ENCODE measurements at regions not wholly inside any gene's neighbourhood (a gene's known extent, or its start where the extent isn't known, plus 50 kb on each side); places are given as distances from the start of the nearest gene placed in this dataset.

DNA sequence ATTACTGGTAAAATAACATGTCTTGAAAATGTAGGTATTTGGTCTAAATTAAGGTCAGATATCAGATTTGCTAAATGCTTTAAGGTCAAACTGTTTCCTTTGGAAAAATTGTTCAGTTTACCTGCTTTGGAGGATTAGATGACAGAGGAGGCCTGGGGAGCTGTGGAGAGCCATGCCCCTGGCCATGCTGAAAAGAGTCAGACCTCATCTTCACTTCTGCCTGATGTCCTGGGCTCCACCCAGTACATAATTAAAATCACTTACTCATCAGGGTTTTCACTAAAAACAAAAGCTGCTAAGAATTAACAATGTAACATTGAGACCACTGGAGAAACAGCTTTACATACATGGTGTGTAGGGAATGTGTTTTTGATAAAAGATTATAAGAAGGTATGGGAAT is 60.8 kb upstream of the UNC93A start:
- TF ChIP-seq, protein P1, sequence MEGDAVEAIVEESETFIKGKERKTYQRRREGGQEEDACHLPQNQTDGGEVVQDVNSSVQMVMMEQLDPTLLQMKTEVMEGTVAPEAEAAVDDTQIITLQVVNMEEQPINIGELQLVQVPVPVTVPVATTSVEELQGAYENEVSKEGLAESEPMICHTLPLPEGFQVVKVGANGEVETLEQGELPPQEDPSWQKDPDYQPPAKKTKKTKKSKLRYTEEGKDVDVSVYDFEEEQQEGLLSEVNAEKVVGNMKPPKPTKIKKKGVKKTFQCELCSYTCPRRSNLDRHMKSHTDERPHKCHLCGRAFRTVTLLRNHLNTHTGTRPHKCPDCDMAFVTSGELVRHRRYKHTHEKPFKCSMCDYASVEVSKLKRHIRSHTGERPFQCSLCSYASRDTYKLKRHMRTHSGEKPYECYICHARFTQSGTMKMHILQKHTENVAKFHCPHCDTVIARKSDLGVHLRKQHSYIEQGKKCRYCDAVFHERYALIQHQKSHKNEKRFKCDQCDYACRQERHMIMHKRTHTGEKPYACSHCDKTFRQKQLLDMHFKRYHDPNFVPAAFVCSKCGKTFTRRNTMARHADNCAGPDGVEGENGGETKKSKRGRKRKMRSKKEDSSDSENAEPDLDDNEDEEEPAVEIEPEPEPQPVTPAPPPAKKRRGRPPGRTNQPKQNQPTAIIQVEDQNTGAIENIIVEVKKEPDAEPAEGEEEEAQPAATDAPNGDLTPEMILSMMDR (IDR thresholded peaks at IDR 0.05), result no peak

DNA sequence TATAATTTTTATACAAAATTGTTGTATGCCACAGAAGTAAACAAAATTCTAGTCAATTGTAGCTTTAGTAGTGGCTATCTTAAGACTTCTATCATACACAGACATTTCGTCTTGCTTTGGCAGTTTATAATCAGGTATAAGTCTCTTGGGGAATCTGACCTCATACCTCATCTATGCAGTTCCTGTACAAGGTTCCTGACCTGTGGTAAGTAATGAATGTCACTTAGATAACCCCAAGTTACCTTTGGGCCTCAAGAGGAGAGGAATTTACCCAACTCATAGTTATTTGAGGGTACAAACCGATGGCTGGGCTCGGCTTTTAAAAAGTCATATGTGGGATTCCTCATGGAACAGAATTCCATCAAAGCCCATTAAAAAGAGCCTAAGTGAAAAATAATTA is 58.8 kb upstream of the UNC93A start:
- TF ChIP-seq, protein P1 (IDR thresholded peaks at IDR 0.05), result no peak

DNA sequence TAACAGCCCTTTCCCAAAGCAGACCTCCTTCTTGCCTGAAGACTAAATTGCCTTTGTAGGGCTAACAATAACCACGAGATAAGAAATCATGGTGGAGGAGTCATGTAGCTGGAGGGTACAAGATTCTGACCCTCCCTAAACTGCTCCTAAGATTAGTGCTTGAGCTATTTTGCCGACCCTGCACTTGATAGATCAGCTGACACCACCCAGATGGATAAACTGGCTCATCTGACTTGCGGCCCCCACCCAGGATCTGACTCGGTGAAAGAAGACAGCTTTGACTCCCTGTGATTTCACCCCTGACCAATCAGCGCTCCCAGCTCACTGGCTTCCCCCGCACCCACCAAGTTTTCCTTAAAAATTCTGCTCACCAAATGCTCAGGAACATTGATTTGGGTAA is 57.6 kb upstream of the UNC93A start:
- TF ChIP-seq, protein P1 (IDR thresholded peaks at IDR 0.05), result no peak

DNA sequence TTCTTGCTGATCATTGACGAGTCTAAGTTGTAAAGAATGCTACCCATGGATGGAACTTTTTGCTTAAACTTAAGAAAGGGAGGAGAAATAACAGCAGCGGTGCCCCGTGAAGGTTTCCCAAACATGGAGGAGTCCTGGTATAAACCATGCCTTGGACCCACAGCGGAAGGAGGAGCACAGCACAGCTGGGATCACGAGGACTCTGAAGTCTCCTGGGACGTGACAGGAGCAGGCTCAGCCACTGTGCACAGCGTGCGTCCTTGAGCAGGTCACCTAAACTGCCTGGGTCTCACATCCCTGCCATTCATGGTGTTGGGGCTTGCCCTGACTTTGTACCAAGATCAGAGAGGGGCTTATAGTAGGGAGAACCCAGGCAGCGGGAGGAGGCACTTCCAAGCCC is 56.1 kb upstream of the UNC93A start:
- TF ChIP-seq, protein P1 (IDR thresholded peaks at IDR 0.05), result no peak

DNA sequence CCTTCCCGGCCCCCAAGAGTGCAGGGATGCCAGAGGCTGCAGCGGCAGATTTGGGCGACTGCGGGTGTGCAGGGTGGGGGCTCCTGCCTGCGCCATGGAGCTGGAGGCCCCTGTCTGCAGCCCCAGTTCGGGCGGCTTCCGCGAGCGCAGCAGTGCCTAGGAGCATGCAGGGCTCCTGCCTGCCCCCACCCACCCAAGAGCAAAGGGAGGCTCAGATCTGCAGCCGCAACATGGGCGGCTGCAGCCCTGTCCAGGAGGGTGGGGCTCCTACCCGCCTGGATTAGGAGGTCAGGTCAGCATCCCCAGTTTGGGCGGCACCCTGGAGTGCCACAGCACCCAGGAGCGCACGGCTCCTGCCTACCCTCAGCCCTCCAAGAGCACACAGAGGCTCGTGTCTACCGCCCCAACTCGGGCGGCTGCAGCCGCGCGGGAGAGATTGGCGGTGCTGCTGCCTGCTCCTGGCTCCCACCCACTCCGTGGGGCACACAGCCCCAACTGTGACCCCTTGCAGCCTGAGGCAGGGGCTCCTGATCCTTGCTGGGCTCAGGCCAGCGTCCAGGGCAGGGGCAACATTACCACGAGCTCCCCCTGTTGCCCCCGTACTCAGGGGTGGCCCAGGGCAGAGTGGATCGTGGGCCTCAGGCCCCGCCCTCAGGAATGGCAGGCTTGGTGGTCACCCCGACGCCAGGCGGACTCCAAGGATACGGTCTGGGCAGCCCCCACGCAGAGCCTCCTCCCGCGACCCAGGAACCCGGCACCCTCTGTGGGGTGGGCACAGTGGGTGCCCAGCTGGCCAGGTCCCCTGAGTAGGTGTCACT is 55.5 kb upstream of the UNC93A start:
- TF ChIP-seq, protein P1 (IDR thresholded peaks at IDR 0.05), result no peak

DNA sequence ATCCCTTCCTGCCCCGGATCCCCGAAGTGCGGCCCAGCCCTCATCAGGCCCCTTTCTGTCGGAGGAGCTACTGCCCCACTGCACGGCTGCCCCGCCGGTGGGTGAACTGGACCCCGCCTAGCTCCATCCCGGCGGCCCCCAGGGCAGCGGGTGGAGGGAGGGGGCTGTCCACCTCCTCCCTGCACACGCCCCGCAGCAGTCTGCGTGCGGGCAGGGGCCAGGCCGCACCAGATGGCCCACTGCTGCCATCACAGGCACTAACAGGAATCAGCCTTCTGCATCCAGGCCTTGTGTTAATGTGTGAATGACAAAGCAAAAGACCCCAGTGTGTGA is 54.9 kb upstream of the UNC93A start:
- TF ChIP-seq, protein P1 (IDR thresholded peaks at IDR 0.05), result no peak

DNA sequence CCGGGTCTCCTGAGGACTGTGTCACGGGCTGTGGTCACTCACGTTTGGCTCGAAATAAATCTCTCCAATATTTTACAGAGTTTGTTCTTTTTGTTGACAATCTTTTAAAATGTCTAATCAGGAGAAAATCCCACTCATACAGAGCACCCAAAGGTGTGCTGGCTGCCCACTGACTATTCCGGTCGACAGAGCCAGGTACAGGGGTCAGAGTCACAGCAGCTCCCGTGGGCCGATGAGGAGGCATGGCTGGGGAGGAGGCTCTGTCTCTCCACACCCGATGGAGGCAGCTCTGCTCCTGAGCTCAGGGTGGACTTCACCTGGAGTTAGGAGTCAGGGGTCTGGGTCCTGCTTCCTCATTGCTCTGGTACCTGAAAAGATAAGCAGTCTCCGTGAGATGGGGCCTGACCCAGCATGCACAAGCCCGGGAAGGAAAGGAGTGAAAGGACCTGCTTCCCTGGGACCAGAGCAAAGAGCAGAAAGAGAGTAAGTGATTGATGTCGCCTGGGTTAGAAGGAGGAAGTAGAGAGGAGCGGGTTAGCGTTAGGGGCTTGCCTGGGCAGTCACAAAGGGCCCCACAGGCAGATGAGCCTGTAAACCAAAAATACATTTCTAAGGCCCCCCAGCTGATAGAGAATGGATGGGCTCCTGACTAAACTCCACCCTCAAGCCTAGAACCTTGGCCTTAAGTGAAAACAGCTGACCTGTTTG is 53.5 kb upstream of the UNC93A start:
- TF ChIP-seq, protein P1 (IDR thresholded peaks at IDR 0.05), result no peak

Data from LNCAP (cell line).